ENCODE measurements at regions not wholly inside any gene's neighbourhood (a gene's known extent, or its start where the extent isn't known, plus 50 kb on each side); places are given as distances from the start of the nearest gene placed in this dataset.

DNA sequence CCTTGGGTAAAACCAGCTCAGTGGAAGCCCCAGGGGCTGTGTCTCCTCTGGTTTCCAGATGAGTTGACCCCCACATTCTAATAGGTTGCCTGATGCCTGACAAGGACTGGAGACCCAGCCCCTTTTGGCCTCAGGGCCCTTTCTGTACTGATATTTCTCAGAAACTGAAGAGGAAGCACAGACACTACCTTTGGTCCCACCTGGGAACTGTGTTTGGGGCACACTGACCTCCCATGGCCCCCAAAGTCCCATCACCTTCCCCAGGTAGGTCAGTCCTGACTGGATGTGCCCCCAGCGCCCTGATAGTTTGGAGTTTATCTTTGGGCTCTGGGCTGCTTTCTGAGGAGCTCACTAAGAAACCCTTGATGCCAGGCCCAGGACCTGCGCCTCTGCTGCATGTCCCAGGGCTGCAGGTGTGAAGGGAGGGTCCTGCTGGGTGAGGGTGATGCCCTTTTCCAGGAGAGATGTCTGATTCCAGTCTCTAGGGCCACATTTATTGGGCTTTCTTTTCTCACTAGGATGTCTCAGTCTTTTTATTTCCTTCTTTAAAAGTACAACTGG is 106.7 kb downstream of the GGTLC2 start (continued):
- TF ChIP-seq DNMT3B (CRISPR knock-in tag; conservative IDR thresholded peaks at IDR 0.05) (no peak), ZNF230 (CRISPR knock-in tag; IDR thresholded peaks at IDR 0.05) (no peak)
- TF ChIP-seq, protein P1, sequence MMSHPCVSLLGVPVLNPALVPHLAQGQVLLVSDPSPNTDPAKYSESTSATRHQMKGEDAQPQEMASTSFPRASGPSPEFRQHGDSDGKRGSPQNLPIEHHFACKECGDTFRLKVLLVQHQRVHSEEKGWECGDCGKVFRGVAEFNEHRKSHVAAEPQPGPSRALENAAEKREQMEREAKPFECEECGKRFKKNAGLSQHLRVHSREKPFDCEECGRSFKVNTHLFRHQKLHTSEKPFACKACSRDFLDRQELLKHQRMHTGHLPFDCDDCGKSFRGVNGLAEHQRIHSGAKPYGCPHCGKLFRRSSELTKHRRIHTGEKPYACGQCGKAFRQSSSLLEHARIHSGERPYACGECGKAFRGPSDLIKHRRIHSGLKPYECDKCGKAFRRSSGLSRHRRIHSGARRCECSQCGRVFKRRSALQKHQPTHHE (CRISPR knock-in tag; IDR thresholded peaks at IDR 0.05; ENCODE audit: borderline replicate concordance), result no peak

DNA sequence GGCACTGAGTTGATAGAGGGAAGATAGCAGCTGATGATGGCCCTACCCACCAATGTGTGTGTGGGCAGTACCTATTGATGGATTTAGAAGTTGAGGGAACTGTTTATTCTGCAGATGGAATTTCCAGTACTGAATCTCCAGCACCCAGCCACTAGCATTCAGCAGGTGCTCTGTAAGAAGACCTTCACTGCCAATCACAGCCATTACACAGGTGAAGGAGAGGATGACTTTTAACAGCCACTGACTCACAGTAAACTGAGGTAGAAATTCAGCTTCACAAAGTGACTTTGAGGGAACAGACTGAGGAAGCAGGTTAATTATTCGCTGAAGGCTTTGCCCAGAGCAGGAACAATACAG is 107.8 kb downstream of the GGTLC2 start:
- Histone ChIP-seq H3K4me3 (replicated peaks in 1 of 3; ENCODE audit: insufficient read depth in 1 of 3, low read depth in 2 of 3, low read length in 3 of 3) (no peak overlapping the region), H3K4me2 (ENCODE audit: low read depth, low read length) (no peak overlapping the region), H2AFZ (ENCODE audit: low read length) (no peak overlapping the region), H3K4me1 (ENCODE audit: insufficient read depth, low read length) (no peaks in the 10 kb centered on the region), H4K20me1 (ENCODE audit: insufficient read depth, low read length) (no peaks in the 10 kb centered on the region), H3K9ac (ENCODE audit: insufficient read depth, low read depth, low read length) (no peak overlapping the region), H3K27me3 (ENCODE audit: control insufficient read depth in 1 of 2, insufficient read depth in 2 of 2, low read length in 2 of 2) (peaks cover 0 to 2% of the 10 kb centered on the region in 2 experiments; a peak in 2 of 5 replicates), H3K9me3 (ENCODE audit: low read length) (no peaks in the 10 kb centered on the region), H3K36me3 (replicated peaks in 1 of 2; ENCODE audit: control insufficient read depth in 1 of 2, insufficient read depth in 2 of 2, low read length in 2 of 2) (no peaks in the 10 kb centered on the region), H3K27ac (ENCODE audit: extremely low read length, insufficient read depth, low read length) (no peak overlapping the region), H3K79me2 (ENCODE audit: insufficient read depth, low read length) (no peaks in the 10 kb centered on the region)
- no peak for DNase-seq (ENCODE audit: low spot score)
- in situ Hi-C loops (cut with HindIII; ENCODE audit: extremely low pct_ligation_motif_present, low pct_unique_long_range_greater_than_20kb) (loop anchor here (10.0 kb wide), 1 partner anchor 133 kb away; the partner anchor contains the start of gene IGLL5), intact Hi-C loops (cut with micrococcal nuclease; ENCODE audit: unreplicated experiment) (no loop called here)
- BruUV-seq (replicated peaks), result no TSS peak
- FAIRE-seq, result no peak
- ChIA-PET CTCF (ENCODE audit: low intra/inter-chr PET ratio, low total read pairs) (no interaction called here), POLR2A (no interaction called here)
- ATAC-seq, result no peak
- WGBS (ENCODE audit: low lambda C conversion rate), result 0% methylated on average over 1 of the region's 1 CpG
- TF ChIP-seq, protein P2, sequence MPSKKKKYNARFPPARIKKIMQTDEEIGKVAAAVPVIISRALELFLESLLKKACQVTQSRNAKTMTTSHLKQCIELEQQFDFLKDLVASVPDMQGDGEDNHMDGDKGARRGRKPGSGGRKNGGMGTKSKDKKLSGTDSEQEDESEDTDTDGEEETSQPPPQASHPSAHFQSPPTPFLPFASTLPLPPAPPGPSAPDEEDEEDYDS (CRISPR knock-in tag; IDR thresholded peaks at IDR 0.05), result no peak
- no peak for TF ChIP-seq MED13 (CRISPR knock-in tag; IDR thresholded peaks at IDR 0.05)
- TF ChIP-seq, protein P3, sequence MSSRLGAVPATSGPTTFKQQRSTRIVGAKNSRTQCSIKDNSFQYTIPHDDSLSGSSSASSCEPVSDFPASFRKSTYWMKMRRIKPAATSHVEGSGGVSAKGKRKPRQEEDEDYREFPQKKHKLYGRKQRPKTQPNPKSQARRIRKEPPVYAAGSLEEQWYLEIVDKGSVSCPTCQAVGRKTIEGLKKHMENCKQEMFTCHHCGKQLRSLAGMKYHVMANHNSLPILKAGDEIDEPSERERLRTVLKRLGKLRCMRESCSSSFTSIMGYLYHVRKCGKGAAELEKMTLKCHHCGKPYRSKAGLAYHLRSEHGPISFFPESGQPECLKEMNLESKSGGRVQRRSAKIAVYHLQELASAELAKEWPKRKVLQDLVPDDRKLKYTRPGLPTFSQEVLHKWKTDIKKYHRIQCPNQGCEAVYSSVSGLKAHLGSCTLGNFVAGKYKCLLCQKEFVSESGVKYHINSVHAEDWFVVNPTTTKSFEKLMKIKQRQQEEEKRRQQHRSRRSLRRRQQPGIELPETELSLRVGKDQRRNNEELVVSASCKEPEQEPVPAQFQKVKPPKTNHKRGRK (CRISPR knock-in tag; IDR thresholded peaks at IDR 0.05), result no peak
- TF ChIP-seq ZEB1 (IDR thresholded peaks at IDR 0.05; ENCODE audit: insufficient replicate concordance, low read depth), result no peak
- TF ChIP-seq ZNF329 (CRISPR knock-in tag; IDR thresholded peaks at IDR 0.05; ENCODE audit: low read depth), result no peak
- TF ChIP-seq, protein P4, sequence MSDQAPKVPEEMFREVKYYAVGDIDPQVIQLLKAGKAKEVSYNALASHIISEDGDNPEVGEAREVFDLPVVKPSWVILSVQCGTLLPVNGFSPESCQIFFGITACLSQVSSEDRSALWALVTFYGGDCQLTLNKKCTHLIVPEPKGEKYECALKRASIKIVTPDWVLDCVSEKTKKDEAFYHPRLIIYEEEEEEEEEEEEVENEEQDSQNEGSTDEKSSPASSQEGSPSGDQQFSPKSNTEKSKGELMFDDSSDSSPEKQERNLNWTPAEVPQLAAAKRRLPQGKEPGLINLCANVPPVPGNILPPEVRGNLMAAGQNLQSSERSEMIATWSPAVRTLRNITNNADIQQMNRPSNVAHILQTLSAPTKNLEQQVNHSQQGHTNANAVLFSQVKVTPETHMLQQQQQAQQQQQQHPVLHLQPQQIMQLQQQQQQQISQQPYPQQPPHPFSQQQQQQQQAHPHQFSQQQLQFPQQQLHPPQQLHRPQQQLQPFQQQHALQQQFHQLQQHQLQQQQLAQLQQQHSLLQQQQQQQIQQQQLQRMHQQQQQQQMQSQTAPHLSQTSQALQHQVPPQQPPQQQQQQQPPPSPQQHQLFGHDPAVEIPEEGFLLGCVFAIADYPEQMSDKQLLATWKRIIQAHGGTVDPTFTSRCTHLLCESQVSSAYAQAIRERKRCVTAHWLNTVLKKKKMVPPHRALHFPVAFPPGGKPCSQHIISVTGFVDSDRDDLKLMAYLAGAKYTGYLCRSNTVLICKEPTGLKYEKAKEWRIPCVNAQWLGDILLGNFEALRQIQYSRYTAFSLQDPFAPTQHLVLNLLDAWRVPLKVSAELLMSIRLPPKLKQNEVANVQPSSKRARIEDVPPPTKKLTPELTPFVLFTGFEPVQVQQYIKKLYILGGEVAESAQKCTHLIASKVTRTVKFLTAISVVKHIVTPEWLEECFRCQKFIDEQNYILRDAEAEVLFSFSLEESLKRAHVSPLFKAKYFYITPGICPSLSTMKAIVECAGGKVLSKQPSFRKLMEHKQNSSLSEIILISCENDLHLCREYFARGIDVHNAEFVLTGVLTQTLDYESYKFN (CRISPR knock-in tag; conservative IDR thresholded peaks at IDR 0.05), result no peak
- no peak for TF ChIP-seq SMARCC2 (IDR thresholded peaks at IDR 0.05)
- TF ChIP-seq, protein P5, sequence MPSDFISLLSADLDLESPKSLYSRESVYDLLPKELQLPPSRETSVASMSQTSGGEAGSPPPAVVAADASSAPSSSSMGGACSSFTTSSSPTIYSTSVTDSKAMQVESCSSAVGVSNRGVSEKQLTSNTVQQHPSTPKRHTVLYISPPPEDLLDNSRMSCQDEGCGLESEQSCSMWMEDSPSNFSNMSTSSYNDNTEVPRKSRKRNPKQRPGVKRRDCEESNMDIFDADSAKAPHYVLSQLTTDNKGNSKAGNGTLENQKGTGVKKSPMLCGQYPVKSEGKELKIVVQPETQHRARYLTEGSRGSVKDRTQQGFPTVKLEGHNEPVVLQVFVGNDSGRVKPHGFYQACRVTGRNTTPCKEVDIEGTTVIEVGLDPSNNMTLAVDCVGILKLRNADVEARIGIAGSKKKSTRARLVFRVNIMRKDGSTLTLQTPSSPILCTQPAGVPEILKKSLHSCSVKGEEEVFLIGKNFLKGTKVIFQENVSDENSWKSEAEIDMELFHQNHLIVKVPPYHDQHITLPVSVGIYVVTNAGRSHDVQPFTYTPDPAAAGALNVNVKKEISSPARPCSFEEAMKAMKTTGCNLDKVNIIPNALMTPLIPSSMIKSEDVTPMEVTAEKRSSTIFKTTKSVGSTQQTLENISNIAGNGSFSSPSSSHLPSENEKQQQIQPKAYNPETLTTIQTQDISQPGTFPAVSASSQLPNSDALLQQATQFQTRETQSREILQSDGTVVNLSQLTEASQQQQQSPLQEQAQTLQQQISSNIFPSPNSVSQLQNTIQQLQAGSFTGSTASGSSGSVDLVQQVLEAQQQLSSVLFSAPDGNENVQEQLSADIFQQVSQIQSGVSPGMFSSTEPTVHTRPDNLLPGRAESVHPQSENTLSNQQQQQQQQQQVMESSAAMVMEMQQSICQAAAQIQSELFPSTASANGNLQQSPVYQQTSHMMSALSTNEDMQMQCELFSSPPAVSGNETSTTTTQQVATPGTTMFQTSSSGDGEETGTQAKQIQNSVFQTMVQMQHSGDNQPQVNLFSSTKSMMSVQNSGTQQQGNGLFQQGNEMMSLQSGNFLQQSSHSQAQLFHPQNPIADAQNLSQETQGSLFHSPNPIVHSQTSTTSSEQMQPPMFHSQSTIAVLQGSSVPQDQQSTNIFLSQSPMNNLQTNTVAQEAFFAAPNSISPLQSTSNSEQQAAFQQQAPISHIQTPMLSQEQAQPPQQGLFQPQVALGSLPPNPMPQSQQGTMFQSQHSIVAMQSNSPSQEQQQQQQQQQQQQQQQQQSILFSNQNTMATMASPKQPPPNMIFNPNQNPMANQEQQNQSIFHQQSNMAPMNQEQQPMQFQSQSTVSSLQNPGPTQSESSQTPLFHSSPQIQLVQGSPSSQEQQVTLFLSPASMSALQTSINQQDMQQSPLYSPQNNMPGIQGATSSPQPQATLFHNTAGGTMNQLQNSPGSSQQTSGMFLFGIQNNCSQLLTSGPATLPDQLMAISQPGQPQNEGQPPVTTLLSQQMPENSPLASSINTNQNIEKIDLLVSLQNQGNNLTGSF (CRISPR knock-in tag; IDR thresholded peaks at IDR 0.05), result no peak

Data from HepG2 (cell line).